WI38 (cell line): ENCODE measurements at regions not wholly inside any gene's neighbourhood (a gene's known extent, or its start where the extent isn't known, plus 50 kb on each side); places are given as distances from the start of the nearest gene placed in this dataset.

ENCODE experiments used
- H3K4me3 ChIP-seq: 2 replicates; pipeline ENCODE4 v1.5.1; 2011; ENCODE audit warnings: low read depth, mild to moderate bottlenecking, control low read depth, low read length
- TF ChIP-seq, protein P1 (sequence below): IDR thresholded peaks from 2 replicates; pipeline ENCODE4 v1.5.1; 2012; ENCODE audit warnings: low read depth, mild to moderate bottlenecking, control low read depth, low read length

DNA sequence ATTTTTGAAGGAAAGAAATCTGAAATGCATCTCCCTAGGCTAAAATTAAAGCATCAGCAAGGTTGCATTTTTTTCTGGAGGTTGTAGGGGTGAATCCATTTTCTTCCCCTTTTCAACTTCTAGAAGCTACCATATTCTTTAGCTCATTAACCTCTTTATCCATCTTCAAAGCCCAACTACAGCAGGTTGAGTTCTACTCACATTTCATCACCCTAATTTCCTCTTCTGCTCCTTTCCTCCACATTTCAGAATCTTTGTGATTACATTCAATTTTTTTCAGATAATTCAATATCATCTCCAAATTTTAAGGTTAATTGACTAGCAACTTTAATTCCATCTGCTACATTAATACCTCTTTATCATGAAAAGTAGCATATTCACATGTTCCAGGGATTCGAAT lies 2655.7 kb upstream of the PCDH20 start:
- H3K4me3 ChIP-seq = no peak overlapping the region
- TF ChIP-seq, protein P1, sequence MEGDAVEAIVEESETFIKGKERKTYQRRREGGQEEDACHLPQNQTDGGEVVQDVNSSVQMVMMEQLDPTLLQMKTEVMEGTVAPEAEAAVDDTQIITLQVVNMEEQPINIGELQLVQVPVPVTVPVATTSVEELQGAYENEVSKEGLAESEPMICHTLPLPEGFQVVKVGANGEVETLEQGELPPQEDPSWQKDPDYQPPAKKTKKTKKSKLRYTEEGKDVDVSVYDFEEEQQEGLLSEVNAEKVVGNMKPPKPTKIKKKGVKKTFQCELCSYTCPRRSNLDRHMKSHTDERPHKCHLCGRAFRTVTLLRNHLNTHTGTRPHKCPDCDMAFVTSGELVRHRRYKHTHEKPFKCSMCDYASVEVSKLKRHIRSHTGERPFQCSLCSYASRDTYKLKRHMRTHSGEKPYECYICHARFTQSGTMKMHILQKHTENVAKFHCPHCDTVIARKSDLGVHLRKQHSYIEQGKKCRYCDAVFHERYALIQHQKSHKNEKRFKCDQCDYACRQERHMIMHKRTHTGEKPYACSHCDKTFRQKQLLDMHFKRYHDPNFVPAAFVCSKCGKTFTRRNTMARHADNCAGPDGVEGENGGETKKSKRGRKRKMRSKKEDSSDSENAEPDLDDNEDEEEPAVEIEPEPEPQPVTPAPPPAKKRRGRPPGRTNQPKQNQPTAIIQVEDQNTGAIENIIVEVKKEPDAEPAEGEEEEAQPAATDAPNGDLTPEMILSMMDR = no peak

DNA sequence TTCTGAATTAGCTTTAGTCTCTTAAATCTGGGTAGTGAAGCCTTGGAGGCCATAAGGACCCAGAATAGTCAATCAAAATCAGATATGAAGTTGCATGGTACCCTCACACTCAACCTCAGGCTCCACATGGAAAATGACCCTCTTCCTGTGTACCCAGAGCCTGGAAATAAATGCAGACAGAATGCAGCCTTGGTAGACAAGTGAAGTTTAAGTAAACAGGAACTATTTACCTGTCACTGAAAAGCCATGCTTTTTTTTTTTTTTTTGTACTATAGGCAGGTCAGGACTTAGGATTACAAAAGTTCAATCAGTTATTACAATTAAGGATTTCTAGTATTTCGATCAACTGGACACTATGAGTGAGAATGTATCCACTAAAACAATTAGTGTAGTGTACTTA lies 2654.2 kb upstream of the PCDH20 start:
- H3K4me3 ChIP-seq = no peak overlapping the region
- TF ChIP-seq, protein P1 = no peak

DNA sequence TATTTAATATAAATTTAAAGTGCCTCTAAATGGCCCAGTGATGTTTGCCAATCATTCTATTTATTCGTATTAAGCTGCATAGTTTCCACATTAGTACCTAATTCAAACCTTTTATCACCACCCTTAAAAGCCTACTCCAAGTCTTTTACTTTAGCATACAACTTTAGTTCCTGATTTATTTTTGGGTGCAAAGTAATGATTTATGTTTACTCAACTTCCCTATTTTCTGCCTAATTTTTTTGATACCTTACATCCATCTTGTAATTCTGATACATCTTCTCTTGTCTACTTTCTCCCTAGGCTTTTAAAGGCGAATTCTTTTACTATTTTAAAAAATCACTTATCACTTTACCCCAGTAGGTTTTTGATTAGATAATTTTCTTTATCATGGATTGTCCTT lies 2651.1 kb upstream of the PCDH20 start:
- TF ChIP-seq, protein P1 = no peak
- H3K4me3 ChIP-seq = no peak overlapping the region

DNA sequence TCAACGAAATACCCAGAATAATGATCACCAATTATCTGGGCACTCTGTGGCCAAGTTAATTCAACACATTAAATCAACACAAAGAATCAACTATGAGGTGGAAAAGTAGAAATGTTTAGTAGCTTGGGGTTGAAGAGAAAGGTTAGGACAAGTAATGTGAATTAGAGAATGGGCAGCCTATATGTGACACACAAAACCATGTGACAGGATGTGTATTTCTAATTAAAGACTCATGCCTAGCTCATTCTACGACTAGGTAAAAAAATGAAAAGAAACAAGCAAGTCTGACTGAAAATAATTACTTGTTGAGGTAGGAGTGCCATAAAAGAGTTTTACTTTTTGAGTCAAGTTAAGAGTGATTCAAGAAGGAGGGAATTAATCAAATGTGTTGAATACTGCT lies 2646.0 kb upstream of the PCDH20 start:
- H3K4me3 ChIP-seq = no peak overlapping the region
- TF ChIP-seq, protein P1 = no peak

DNA sequence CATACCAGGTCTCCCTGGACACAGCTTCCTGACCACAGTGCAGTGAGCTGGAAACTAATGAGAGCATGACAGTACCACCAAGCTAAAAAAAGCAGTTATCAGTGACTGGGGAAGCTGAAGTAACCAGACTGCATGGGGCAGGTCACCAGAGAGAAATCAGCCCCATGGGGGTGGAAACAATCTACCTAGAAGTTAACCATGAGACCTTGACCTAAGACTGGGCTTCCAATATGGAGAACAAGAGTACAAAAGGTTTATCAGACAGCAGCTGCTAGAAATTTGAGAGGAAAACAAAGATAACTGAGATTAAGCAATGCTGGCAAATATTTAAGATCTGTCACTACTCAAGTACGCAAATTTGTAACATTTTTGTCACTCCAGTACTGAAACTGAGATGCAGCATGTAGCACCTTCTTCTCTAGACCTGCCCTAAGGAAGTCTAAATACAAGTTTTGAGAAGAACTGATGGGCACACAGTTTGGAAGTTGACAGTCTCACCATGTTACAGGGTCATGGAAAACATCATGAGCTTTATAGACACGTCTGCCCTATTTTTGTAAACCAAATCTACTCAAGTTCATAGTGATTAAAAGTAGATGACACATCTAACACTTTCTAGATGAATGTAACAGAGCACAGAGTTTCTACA lies 2641.8 kb upstream of the PCDH20 start:
- TF ChIP-seq, protein P1 = no peak
- no peak overlapping the region for H3K4me3 ChIP-seq

DNA sequence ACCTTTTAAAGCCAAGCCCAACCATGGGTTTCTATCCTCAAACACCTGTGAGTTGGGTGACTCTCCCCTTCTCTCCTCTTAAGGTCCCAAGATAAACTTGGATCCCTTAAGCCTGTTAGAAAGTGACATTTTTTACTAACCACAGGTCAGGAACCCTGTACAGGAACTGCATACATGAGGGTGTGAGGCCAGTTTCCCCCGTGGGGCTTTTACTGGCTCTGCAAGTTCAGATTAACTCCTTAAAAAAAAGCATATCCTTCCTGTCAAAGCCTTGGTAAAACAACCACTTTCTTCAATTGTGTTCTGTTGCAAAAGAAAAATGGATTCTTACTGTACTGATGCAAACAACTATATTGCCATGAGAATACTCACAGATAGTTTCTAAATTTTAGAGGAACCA lies 2638.7 kb upstream of the PCDH20 start:
- H3K4me3 ChIP-seq = no peak overlapping the region
- TF ChIP-seq, protein P1 = no peak

DNA sequence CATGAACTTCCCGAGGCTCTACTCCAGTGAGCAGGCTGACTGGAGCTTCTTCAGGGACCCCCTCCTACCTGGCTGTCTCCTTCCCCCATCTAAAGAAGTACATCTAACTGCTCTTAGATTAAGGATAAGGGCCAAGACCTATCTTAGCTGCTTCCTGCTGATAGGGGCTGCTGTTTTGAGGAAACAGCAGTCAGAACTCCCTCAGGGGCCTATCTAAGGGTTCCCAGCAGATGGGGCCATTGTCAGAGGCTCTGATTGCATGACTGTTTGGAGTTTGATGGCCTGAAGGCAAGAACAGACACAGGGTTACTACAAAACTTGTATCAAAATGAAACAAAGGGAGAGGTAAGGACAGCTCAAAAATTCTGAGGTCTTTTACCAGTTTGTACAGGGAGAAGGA lies 2636.9 kb upstream of the PCDH20 start:
- no peak overlapping the region for H3K4me3 ChIP-seq
- TF ChIP-seq, protein P1 = no peak
